Activated naive CD4-positive, alpha-beta T cell treated with anti-CD3 and anti-CD28 coated beads, Interleukin-2, amount 50 U/mL, for 16 hours (primary cell): ENCODE measurements at regions not wholly inside any gene's neighbourhood (a gene's known extent, or its start where the extent isn't known, plus 50 kb on each side); places are given as distances from the start of the nearest gene placed in this dataset.
"Not testable (repeated sequence)": the region's sequence is repeated elsewhere in the genome, so short reads cannot be mapped to it uniquely, and the experiment has no call there.

Source experiments
- DNase-seq: peaks from one replicate; pipeline ENCODE4 v3.0.0-alpha.2; 2020

DNA sequence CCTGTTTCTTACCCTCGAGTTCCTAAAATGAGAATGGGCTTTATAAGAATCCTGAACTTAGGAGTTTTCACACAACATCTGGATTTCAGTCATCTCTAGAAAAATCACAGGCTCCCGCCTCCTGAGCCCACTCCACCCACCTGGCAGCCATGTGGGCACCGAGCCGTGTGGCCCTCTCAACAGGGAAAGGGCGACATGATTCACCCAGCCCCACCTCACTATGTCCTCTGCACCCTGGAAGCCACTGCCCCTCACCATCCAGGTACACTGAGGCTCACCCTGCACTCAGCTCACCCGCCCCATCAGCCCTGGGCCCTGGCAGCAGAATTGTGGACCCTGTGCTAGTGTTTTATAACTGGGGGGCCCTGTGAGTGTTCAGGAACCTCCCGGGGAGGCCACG lies 101.5 kb downstream of the SHANK2 start:
- no peak for DNase-seq

DNA sequence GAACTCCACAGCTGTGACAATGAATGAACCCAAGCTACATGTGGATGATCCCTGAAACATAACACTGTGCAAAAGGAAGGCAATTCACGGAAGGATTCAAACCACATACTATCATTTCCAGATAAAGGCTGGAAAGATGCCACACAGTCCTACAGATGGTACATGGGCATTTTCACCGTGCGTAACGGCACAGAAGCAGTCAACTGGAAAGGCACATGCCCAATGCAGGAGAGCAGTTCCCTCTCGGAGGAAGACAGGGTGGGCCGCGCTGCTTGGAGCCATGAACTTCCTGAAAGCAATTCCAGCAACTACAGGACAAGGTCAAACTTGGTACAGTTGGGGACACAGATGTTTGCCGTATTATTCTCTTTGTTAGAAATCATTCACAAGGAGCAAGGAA lies 103.7 kb downstream of the SHANK2 start:
- DNase-seq, result no peak

DNA sequence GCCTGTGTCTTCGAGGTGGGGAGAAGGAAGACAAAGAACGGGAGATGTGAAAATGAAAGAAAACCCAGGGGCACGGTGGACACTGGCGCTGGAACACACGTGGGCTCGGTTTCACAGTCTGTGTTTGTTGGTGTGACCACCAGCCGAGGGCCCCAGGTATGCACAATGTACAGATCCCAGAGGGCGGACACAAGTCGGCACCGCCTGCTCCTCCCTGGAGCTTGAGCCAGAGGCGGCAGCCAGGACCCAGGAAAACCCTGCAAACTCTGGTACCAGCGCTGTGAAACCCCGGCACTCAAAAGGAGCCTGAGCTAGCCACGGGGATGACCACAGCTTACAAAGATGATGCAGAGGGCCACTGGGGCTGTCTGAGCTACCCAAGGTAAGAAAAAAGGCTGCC lies 105.0 kb downstream of the SHANK2 start:
- DNase-seq, result no peak

DNA sequence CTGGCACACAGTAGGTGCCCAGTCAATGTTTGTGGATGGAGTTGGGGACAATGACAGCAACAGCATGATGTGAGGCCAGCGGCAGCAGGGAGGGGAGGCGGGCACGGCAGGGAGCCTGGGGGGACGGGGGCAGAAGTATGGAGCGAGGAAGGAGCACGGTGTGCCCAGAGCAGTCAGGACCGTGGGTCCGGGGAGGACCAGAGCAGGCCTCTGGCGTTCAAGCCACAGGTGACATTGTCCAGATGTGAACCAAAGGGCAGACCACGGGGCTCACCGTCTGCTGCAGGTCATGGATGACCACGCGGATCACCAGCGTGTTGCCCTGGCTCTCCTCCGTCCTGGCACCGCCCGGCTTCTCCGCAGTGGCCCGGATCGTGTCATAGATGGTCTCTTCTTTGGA lies 105.5 kb downstream of the SHANK2 start:
- DNase-seq, result no peak

DNA sequence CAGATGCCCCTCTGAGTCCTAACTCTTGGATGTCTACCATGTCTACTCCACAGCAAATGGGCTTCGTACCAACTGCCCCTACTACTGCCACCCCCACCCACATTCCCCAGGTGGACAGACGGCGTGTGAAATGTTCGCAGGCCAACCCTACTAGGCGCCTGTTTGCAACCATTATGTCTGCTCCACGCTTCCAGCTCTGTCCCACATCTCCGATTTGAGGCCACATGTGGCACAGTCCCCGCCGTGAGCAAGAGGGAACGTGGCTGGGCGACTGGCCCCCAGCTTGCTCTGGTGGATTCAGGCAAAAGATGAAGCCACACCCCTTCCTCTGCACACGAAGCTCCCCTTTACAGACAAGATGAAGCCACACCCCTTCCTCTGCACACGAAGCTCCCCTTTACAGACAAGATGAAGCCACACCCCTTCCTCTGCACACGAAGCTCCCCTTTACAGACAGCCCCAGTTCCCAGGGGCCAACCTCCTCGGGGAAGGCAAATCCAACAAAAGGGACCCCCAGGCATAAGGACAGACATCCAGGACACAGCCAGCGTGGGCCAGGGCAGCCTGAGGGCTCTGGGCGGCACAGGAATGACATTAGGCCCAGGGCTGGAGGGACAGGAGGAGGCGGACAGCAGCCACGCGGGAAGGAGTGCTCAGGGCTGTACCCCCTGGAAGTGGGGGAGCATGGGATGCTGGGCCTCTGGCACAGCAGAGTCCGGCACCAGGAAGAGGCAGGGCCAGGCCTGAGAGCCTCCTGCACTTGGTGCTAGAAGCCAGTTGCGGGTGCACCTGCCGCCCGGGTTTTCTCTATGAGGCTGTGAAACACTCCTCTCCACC lies 106.2 kb downstream of the SHANK2 start:
- DNase-seq, result no peak

DNA sequence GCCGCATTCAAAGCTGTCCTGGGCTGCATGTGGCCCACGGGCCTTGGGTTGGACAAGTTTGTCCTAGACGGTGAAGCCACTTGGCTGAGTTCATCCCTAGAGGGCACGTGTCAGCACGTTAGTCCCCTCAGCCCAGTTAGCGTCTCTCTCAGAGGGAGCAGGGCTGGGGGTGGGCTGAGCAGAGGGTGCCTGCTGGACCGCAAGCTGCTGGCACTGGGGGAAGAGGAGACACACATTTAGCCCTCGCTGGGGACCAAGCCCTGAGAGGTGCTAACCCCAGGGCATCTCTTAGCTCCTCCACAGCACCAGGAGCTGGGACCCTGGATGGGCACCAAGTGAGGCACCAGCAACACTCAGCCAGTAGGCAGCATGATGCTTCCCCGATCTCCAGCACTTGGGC lies 107.0 kb downstream of the SHANK2 start:
- no peak for DNase-seq

DNA sequence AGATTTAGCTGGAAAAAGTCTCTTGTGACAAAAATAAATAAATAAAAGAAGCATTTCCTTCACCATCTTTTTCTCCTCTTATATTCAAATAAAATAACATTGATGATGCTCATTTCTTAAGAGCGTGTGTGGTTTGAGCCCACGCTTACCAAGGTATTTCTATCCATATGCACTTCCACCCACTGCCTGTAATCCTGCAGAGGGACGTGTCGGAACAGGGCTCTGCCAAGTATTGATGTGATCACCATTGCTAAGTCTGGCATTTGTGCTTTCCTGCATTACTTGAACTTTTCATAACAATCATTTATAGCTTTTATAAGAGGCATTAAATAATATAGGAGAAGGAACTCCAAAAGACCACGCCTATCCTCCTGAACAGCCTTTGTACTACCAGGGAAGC lies 107.6 kb downstream of the SHANK2 start:
- DNase-seq, result no peak

DNA sequence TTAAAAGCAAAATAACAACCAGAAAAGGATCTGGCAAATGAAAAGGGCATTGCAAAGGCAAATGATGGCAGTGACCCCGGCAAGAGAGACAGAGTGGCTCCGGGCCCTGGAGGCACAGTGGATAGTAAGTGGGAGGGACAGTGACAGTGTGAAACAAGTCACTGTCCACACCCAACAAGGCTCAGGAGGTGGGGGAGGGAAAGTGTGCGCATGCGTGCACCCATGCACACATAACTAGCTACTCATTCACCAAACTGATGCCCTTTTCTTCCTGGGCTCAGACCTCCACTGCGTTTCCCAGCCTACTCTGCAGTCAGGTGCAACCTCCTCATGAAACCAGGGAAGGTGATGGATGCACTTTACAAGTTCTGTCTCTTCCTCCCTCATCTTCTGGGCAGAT lies 108.4 kb downstream of the SHANK2 start:
- DNase-seq, result no peak

DNA sequence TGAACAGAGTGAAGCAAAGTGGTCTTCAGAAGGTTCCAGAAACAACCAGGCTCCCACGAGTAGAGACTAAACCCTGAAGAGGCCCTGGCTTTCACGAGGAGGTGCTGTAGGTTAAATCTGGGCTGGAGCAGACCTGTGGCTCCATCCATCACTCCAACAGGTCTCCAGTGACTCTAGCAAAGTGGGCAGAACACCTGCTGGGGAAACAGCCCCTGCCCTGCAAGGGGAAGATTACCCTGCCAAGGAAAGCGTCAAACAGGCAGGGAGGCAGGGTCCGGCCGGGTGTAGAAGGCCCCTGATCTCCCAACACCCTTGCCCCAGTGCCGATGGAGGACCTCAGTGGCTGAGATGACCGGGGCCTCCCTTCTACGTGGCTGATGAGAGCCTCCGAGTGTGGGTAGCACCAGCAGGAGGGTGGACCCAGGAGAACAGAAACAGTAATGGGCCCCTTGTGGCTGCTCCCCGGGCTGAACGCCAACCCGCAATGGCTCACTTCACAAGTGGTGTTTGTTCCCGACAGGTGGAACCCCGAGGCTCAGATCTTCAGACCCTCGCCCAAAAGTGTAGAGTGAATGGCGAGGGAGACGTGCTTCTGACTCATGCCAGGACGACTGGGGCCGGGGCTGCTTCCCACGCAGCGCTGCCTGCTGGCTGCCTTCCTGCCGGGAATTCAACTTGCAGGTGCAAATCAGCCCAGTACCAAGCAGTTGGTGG lies 112.0 kb downstream of the SHANK2 start:
- no peak for DNase-seq

DNA sequence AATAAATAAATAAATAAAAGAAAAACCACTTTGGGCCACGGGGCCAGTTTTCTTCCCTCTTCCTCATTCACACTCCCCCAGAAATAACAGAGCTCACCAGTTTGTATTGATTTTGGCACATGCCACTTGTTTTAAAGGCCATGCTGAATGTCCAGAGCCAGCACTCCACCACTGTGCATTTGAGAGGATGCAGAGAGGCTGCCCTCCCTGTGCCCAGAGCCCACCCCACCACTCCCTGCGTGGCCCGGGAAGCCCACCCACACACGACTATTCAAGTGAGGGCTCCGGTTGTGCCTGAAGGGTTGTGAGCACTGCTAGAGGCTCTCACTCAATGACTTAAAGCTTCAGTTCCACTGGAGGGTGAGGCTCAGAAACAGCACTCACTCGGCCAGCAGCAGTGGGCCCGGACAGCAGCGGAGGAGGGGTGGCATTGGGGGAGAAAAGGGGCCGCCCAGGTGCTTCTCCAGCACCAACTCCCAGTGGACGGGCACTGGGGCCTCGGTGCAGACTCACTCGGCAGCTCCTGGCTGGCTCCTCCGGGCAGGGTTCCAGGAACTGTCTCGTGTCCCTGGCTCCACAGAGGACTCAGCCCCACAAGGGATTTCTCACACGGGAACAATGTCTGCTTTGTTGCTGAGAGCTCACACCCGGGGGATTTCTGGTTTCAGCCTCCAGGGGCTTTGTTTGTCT lies 112.7 kb downstream of the SHANK2 start:
- DNase-seq, result no peak

DNA sequence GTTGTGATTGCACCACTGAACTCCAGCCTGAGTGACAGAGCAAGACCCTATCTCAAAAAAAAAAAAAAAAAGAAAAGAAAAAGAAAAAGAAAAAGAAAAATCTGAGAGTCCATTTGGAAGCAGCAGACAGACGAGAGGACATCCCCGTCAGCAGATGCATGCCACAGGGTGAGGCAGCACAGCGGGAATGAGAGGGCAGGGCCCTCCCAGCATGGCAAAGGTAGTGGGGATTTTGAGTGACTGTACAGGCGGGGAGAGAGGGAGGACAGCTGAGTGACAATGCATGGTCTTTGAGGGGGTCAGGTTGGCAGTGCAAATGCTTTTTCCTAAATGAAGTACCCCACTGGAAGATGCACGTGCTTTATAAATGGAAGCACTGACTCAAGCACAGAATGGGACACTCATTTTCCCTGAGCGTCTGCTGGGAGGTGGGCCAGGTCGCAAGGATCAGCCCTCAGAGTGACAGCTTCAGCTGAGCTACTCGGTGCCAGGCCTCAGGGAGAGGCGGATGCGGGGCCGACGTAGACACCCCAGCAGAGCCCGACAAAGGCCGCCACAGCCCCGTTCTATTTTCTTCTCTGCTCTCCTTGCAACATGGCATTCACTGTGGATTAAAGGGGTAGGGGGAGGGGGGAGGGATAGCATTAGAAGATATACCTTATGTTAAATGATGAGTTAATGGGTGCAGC lies 113.5 kb downstream of the SHANK2 start:
- DNase-seq, result no peak

DNA sequence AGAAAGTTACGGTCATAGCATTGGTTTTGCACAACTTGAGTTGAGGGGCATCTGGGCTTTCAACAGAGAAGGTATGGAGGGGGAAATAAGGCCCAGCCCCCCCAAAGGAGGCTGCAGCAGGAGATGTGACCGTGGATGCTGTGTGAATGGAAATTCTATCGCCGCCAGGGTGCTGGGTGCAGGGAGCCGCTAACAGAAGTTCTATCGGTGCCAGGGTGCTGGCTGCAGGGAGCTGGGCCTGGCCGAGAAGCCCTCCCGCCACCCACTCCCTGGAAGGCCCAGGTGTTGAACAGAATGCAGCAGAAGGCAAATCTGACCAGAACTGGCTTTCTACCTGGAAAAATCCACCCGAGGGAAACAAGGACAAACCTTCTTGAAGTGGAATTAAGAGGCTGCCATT lies 115.0 kb downstream of the SHANK2 start:
- no peak for DNase-seq

DNA sequence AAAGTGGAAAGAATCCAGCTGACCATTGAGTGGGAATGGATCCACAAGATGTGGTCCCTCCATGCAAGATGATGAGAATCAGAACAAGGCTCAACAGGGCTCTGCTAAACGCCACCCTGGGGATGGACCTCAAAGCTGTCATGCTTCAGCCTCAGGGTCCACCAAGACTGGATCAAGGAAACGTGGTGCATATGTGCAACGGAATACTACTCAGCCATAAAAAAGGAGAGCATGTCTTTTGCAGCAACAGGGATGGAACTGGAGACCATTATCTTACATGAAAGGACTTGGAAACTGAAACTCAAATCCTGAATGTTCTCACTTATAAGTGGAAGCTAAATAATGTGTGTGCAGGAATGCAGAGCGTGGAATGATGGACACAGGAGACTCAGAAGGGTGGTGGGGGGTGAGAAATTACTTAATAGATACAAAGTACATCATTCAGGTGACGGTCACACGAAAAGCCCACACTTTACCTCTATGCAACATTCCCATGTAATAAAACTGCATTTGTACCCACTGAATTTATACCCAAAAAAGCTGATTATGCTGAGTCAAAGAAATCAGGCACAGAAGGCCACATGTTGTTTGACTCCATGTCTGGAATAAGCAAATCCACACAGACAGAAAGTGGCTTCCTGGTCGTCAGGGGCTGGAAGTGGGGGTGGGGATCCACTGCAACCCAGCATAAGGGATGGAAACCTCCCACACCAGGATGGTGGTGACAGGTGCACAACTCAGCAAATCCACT lies 116.1 kb downstream of the SHANK2 start:
- DNase-seq, result no peak

DNA sequence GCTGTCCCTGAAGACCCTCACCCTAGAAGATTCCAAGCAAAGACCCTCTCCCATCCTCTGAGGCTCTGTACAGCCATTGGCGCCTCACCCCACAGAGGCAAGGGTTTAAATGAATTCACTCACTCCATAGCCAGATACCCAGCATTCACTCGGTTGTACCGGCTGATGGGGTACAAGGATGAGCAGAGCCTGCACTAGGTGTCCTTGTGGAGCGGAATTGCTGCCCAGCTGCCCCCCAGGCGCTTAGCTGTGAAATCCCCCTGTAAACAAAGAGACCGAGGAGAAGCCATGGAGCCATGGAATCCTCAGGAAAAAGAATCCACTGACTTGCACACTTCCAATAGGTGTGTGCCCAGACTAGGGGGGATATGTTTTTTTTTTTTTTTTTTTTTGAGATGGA lies 117.3 kb downstream of the SHANK2 start:
- no peak for DNase-seq

DNA sequence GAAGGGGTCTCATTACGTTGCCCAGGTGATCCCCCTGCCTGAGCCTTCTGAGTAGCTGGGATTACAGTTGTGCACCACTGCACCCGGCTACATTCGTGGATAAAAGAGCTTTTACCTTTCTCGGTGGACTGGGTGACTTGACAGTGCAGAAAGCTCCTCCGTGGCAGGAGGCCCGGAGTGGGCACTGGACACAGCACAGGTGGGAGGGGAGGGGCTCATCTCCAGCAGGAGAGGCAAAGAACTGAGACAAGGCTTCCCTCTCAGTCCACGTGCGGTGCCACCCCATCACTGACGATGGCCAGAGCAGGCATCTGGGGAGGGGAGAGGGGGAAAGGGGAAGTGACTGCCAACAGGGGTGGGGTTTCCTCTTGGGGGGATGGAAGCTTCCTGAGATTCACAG lies 118.4 kb downstream of the SHANK2 start:
- DNase-seq, result no peak

DNA sequence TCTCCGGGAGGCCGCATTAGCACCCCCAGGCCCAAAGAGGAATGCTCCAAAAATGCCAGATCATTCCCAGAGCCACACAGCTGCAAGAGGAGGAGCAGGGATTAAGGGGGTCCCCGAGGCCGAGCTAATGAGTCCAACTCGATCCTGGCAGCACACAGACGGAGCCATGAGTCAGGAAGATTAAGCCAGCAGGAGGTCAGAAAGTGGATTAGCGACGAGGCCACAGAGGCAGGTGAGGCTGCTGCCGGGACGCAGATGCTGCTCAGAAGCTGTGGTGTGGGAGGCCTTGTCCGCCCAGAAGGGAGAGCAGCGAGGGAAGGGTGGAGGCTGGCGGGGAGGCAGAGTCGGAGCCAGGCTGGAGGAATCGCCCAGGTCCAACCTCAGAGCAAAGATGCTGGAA lies 120.5 kb downstream of the SHANK2 start:
- no peak for DNase-seq

DNA sequence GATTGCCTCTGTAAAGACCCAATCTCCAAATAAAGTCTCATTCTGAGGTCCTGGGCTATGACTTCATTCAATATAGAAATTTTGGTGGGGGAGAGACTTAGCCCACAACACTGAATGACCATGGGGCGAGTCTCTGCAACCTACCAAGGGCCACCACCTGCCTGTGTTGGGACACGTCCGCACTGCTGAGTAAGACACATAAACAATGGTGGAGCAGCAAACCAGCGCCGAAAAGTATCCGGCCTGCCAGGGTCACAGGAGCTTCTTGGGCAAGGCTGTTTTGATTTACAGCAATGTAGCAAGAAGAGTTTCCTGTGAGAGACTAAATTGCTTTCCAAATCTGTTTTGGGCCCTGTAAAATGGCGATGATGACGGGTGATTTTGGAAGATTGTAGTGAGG lies 122.3 kb downstream of the SHANK2 start:
- DNase-seq, result no peak

DNA sequence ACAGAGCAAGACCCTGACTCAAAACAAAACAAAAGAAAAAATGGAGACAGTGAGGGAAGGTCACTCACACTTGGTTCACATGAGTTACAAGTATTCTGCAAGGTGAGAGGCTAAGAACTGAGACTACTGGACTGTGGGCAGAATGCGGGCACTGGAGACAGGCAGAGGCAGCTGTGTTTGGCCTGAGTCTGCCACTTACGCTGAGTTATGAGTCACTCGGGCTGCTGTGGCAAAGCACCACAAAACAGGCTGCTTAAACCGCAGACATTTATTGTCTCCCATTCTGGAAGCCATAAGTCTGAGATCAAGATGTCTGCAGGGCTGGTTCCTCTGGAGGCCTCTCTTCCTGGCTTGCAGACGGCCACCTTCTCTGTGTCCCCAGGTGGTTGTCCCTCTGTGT lies 122.8 kb downstream of the SHANK2 start:
- DNase-seq, result no peak

DNA sequence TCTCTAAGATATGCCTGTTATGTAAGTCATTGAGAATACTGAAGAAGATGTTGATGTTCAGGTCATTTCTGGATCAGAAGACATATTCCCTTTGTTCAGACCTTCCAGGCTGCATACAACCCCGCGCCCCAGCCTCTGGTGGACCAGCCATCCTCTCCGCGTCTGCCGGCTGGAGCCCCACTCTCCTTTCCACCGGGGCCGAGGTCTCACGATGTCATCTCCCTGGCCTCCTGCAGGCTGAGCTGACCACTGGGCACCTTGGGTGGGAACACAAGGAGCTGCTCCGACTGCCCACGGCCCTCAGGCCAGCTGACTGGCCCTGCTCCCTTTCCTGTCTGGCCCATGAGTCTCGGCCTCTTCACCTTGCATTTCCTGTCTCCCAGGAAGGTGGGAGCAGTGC lies 124.6 kb downstream of the SHANK2 start:
- no peak for DNase-seq

DNA sequence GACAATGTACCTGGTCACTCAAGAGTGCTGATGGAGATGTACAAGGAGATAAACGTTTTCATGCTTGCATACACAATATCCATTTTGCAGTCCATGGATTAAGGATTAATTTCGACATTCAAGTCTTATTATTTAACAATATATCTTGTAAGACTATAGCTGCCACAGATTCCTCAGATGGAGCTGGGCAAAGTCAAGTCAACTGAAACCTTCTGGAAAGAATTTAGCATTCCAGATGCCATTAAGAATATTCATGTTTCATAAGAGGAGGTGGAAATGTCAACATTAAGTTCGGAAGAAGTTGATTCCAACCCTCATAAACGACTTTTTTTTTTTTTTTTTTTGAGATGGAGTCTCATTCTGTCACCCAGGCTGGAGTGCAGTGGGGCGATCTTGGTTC lies 126.0 kb downstream of the SHANK2 start:
- DNase-seq, result not testable (repeated sequence)

DNA sequence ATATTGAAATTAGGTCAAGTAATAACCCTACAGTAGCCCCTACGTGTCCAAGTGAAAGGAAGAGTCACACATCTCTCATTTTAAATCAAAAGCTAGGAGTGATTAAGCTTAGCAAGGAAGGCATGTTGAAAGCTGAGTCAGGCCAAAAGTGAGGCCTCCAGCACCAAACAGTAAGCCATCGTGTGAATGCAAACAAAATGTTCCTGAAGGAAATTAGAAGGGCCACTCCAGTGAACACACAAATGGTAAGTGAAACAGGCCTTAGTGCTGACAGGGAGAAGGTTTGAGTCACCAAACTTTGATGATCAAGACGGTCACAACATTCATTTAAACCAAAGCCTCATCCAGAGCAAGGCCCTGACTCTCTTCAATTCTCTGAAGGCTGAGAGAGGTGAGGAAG lies 127.2 kb downstream of the SHANK2 start:
- no peak for DNase-seq

DNA sequence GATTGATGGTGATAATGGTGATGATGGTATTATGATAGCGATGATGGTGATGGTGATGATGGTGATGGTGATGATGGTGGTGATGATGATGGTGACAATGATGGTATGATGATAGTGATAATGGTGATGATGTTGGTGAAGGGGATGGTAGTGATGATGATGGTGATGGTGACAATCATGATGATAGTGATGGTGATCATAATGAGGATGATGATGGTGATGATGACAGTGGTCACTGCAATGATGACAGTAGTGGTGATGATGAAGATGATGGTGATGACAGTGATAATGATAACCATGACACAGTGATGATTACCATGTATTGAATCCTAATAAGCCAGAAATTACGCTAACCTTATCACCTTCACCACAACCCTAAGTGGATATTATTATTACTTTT lies 128.2 kb downstream of the SHANK2 start:
- no peak for DNase-seq

DNA sequence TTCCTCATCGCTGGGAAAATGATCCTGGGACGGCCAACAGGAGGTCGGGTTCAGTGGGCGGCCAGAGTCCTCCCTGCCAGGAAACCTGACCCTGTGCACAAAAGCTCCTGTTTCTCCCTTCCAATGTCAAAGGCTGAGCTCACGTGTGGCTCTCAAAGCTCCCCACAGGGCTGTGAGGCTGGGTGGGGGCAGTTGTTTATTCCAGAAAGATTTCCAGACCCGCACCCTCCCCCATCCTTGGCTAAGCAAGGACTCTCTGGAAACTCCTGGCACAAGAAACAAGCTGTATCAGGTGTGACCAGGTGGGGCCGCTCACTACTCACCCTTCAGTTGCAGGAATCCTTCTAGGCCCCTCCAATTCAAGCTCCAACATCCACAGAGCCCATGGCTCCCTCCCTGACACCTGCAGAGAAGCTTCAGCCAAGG lies 131.9 kb downstream of the SHANK2 start:
- DNase-seq, result no peak
